ENCODE measurements at regions not wholly inside any gene's neighbourhood (a gene's known extent, or its start where the extent isn't known, plus 50 kb on each side); places are given as distances from the start of the nearest gene placed in this dataset.

GRCh38 chr9:107671588-107671987 lies 182.0 kb upstream of the KLF4 start:
- H3K4me1 ChIP-seq, result no peaks in the 10 kb centered on the region
- no peaks in the 10 kb centered on the region for H3K36me3 ChIP-seq (ENCODE audit: control insufficient read depth, insufficient read depth, low read length)
- BruUV-seq (replicated peaks), result no TSS peak
- no peaks in the 10 kb centered on the region for H3K27me3 Mint-ChIP-seq (ENCODE audit: insufficient read depth, unreplicated experiment)
- no peak overlapping the region for H3K4me3 Mint-ChIP-seq (ENCODE audit: unreplicated experiment)
- H3K4me3 ChIP-seq (ENCODE audit: low read depth, low read length), result no peak overlapping the region
- H3K27me3 ChIP-seq (replicated peaks; ENCODE audit: control insufficient read depth, insufficient read depth, low read length), result no peaks in the 10 kb centered on the region
- intact Hi-C loops (cut with micrococcal nuclease; ENCODE audit: unreplicated experiment), result no loop called here
- CTCF ChIA-PET, result no interaction called here
- no peaks in the 10 kb centered on the region for H3K9me3 Mint-ChIP-seq (ENCODE audit: unreplicated experiment)
- no peak overlapping the region for H3K27ac Mint-ChIP-seq (ENCODE audit: unreplicated experiment)
- TF ChIP-seq CTCF (IDR thresholded peaks at IDR 0.05; ENCODE audit: insufficient read depth in 1 of 2, low read depth in 1 of 2, low read length in 1 of 2, severe bottlenecking in 1 of 2, unreplicated experiment in 1 of 2), result no peak
- DNase-seq, result no peak
- POLR2A ChIA-PET, result no interaction called here
- no peaks in the 10 kb centered on the region for H3K9me3 ChIP-seq
- H3K36me3 Mint-ChIP-seq (ENCODE audit: insufficient read depth, unreplicated experiment), result no peaks in the 10 kb centered on the region
- no peaks in the 10 kb centered on the region for H3K4me1 Mint-ChIP-seq (ENCODE audit: low read depth, unreplicated experiment)

GRCh38 chr9:107669422-107669821 lies 179.9 kb upstream of the KLF4 start:
- no peak for DNase-seq
- no peaks in the 10 kb centered on the region for H3K27me3 ChIP-seq (replicated peaks; ENCODE audit: control insufficient read depth, insufficient read depth, low read length)
- no peaks in the 10 kb centered on the region for H3K9me3 ChIP-seq
- Mint-ChIP-seq H3K27me3 (ENCODE audit: insufficient read depth, unreplicated experiment) (no peaks in the 10 kb centered on the region), H3K4me3 (ENCODE audit: unreplicated experiment) (no peak overlapping the region), H3K9me3 (ENCODE audit: unreplicated experiment) (no peaks in the 10 kb centered on the region), H3K4me1 (ENCODE audit: low read depth, unreplicated experiment) (no peaks in the 10 kb centered on the region), H3K36me3 (ENCODE audit: insufficient read depth, unreplicated experiment) (no peaks in the 10 kb centered on the region), H3K27ac (ENCODE audit: unreplicated experiment) (no peak overlapping the region)
- intact Hi-C loops (cut with micrococcal nuclease; ENCODE audit: unreplicated experiment), result no loop called here
- CTCF ChIA-PET, result no interaction called here
- H3K4me1 ChIP-seq, result no peaks in the 10 kb centered on the region
- no peak overlapping the region for H3K4me3 ChIP-seq (ENCODE audit: low read depth, low read length)
- H3K36me3 ChIP-seq (ENCODE audit: control insufficient read depth, insufficient read depth, low read length), result no peaks in the 10 kb centered on the region
- POLR2A ChIA-PET, result no interaction called here
- BruUV-seq (replicated peaks), result no TSS peak
- TF ChIP-seq CTCF (IDR thresholded peaks at IDR 0.05; ENCODE audit: insufficient read depth in 1 of 2, low read depth in 1 of 2, low read length in 1 of 2, severe bottlenecking in 1 of 2, unreplicated experiment in 1 of 2), result no peak

- CTCF ChIA-PET, result no interaction called here
- intact Hi-C loops (cut with micrococcal nuclease; ENCODE audit: unreplicated experiment), result no loop called here
- Histone ChIP-seq H3K4me1 (no peaks in the 10 kb centered on the region), H3K36me3 (ENCODE audit: control insufficient read depth, insufficient read depth, low read length) (no peaks in the 10 kb centered on the region), H3K9me3 (no peaks in the 10 kb centered on the region), H3K4me3 (ENCODE audit: low read depth, low read length) (no peak overlapping the region), H3K27me3 (replicated peaks; ENCODE audit: control insufficient read depth, insufficient read depth, low read length) (no peaks in the 10 kb centered on the region)
- TF ChIP-seq CTCF (IDR thresholded peaks at IDR 0.05; ENCODE audit: insufficient read depth in 1 of 2, low read depth in 1 of 2, low read length in 1 of 2, severe bottlenecking in 1 of 2, unreplicated experiment in 1 of 2), result no peak
- H3K4me3 Mint-ChIP-seq (ENCODE audit: unreplicated experiment), result no peak overlapping the region
- H3K36me3 Mint-ChIP-seq (ENCODE audit: insufficient read depth, unreplicated experiment), result no peaks in the 10 kb centered on the region
- no peak overlapping the region for H3K27ac Mint-ChIP-seq (ENCODE audit: unreplicated experiment)
- no peaks in the 10 kb centered on the region for H3K27me3 Mint-ChIP-seq (ENCODE audit: insufficient read depth, unreplicated experiment)
- no peaks in the 10 kb centered on the region for H3K9me3 Mint-ChIP-seq (ENCODE audit: unreplicated experiment)
- H3K4me1 Mint-ChIP-seq (ENCODE audit: low read depth, unreplicated experiment), result no peaks in the 10 kb centered on the region
- DNase-seq, result no peak
- no TSS peak for BruUV-seq (replicated peaks)
- POLR2A ChIA-PET, result no interaction called here
These were observed 177.9 kb upstream of the KLF4 start for GRCh38 chr9:107667231-107668070.

Data from Caco-2 (cell line).